ENCODE measurements at regions not wholly inside any gene's neighbourhood (a gene's known extent, or its start where the extent isn't known, plus 50 kb on each side); places are given as distances from the start of the nearest gene placed in this dataset.
A peak's percentile ranks its signal among the peaks of the same experiment; 100 is the strongest.
"Not testable (repeated sequence)": the region's sequence is repeated elsewhere in the genome, so short reads cannot be mapped to it uniquely, and the experiment has no call there.

- no peak for DNase-seq (ENCODE audit: low spot score)
Measured at GRCh38 chr11:45000918-45001317, 50.2 kb upstream of the TP53I11 start.

- no peak for DNase-seq (ENCODE audit: low spot score)
Measured at GRCh38 chr11:45001466-45002165, 50.9 kb upstream of the TP53I11 start.

GRCh38 chr11:45005106-45005505 lies 54.4 kb upstream of the TP53I11 start:
- no peak for DNase-seq (ENCODE audit: low spot score)

DNA sequence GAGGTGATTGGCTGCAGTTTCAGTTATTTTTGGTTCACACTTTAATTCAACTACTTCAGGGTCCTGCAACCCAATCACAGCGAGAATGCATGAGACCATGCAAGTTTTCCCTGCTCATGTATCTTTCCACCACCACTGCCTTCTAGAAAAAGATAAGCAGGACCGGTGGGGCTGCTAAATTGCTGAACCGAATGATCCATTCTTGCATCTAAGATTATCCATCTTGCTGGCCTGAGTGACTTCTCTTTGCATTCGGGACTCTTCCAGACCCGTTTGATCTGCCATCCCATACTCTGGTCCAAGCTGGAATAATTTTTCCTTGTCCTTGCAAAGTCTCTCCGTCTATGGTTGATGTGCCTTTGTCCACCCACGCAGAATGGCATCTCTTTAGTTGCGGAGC lies 56.3 kb upstream of the TP53I11 start:
- no peak for DNase-seq (ENCODE audit: low spot score)

DNA sequence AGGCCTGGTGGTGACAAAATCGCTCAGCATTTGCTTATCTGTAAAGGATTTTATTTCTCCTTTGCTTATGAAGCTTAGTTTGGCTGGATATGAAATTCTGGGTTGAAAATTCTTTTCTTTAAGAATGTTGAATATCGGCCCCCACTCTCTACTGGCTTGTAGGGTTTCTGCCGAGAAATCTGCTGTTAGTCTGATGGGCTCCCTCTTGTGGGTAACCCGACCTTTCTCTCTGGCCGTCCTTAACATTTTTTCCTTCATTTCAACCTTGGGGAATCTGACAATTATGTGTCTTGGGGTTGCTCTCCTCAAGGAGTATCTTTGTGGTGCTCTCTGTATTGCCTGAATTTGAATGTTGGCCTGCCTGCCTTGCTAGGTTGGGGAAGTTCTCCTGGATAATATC lies 65.3 kb upstream of the TP53I11 start:
- DNase-seq (ENCODE audit: low spot score), result not testable (repeated sequence)

DNA sequence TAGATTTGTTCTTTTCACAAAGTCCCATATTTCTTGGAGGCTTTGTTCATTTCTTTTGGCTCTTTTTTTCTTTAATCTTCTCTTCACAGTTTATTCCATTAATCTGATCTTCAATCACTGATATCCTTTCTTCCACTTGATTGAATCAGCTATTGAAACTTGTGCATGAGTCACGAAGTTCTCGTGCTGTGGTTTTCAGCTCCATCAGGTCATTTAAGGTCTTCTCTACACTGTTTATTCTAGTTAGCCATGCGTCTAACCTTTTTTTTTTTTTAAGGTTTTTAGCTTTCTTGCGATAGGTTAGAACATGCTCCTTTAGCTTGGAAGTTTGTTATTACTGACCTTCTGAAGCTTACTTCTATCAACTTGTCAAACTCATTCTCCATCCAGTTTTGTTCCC lies 65.8 kb upstream of the TP53I11 start:
- DNase-seq (ENCODE audit: low spot score), result not testable (repeated sequence)

- no peak for DNase-seq (ENCODE audit: low spot score)
Measured at GRCh38 chr11:45017329-45017728, 66.6 kb upstream of the TP53I11 start.

- DNase-seq (ENCODE audit: low spot score), result no peak
Measured at GRCh38 chr11:45021001-45021400, 70.3 kb upstream of the TP53I11 start.

GRCh38 chr11:45021692-45022141 lies 71.0 kb upstream of the TP53I11 start:
- DNase-seq (ENCODE audit: low spot score), result no peak

DNA sequence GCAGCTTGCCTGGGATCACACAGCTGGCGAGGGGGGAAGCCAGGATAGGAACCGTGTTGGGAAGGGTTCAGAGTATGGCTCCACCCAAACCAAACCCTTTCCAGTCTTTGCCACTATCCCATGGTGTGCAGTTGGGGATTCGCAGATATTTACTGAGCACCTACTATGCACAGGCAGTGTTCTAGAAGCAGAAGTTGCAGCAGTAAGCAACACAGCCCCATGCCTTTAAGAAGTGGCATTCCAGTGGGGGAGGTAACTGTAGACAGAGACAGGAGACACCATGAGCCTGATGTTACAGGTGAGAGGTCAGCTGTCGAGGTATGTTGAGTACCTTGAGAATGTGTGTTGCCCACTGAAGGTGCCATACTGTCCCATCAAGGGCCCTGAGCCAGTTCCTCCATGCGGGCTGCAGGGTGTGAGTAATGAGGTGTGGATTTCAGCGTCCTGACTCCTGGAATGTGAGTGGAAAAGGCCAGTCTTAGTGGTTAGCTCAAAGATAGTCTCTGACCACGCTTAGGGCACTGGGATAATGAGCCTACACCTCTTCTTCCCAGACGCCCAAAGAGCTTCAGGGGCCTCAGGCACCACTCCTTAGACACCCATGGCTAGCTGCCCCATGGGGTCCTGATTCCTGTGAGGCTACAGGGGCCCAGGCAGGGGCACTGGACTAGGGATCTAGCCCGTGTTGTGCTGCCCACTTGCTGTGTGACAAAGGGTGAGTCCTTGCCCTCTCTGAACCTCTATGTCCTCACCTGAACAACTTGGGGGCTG lies 71.8 kb upstream of the TP53I11 start:
- no peak for DNase-seq (ENCODE audit: low spot score)

DNA sequence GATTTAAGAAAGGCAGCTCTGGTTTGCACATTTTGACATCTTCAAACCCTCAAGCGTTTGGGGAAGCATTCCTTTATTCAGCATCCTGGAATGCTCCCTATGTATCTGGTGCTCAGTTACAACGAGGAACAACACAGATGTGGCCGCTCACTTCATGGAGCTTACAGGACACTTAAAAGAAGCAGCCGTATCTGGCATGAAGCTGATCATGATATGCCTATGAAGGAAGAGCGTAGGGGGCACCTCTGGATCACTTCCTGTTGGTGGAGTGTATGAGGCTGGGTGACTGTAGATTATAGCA lies 72.3 kb upstream of the TP53I11 start:
- DNase-seq (ENCODE audit: low spot score), result no peak

- DNase-seq (ENCODE audit: low spot score), result no peak
Measured at GRCh38 chr11:45024316-45024715, 73.6 kb upstream of the TP53I11 start.

DNA sequence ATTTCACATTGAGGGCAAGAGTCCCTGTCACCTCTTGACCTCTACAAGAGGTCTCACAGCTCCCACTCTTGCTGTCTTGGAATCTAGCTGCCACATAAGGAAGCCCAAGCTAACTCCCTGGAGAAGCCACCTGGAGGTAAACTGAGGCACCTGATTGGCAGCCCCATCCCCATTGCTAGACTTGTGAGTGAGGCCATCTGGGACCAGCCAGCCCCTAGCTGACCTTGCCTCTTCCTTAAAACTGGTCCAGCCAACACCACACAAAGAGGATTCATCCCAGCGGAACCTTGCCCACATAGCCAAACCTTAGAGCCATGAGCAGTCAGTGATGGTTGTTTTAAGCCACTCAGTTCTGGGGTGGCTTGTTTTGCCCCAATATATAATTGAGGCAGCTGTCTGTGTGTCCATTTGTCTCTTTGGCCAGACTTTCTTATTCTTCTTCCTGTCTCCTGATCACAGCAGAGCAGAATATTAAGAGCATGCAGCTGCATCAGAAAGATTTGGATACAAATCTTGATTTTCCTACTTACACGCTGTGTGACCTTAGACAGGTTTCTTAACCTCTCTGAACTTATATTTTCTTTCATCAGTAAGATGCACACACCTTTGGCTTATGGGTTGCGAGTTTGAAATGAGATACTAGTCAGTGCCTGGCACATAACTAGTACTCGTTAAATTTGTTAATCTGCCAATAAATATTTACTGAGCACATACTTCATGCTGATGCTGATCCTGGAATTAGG lies 74.3 kb upstream of the TP53I11 start:
- no peak for DNase-seq (ENCODE audit: low spot score)

DNA sequence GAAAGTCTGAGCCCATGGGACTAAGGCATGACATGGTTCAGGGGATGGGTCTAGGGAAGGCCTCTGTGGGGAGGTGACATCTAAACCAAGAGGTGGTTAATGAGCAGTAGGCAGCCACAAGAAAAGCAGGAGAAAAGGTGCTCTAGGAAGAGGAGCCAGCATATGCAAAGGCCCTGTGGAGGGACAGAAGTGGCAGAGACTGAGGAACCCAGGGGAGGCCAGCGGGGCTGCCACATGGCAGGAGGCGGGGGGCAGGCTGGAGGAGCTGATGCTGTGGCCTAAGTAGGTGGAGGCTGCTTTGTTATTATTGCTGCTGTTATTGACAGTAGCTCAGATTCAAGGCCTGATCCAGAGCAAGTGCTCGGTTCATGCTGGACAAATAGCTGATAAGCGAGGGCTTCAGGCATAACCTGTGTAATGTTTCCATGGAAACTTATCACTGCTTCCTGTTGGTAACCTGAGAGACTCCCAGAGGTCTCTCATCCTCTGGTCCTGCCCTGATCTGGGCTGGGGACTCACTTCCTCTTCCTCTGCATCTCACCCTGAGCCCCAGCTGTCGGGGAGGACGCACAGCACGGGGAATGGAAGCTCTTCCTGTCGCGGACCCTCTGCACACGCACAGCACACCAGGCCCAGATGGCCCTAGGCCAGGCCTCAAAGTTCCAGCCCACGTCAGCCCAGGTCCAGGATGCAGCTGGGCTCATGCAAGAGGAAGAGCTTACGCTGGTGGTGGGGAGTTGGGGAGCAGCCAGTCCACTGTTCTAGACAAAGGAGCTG lies 75.2 kb upstream of the TP53I11 start:
- peak; percentile 4 for DNase-seq (ENCODE audit: low spot score)

DNA sequence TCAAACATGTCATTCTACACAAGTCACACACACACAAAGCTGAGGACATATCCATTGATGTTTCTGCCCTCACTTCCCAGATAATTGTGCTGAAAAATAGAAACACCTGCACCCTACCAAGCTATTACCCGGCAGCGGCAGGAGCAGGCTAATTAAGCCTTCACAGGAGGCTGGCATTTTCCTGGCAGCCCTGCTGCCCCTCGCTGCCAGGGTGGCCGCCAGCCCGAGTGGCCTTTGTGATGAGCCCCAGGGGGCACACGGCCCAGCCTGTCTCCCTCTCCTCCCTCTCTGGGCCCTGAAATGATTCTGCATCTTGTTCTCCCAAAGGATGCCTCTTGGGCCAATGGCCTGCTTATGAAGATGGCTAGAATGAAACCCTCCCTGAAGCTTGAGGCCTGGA lies 76.2 kb upstream of the TP53I11 start:
- DNase-seq (ENCODE audit: low spot score), result no peak

DNA sequence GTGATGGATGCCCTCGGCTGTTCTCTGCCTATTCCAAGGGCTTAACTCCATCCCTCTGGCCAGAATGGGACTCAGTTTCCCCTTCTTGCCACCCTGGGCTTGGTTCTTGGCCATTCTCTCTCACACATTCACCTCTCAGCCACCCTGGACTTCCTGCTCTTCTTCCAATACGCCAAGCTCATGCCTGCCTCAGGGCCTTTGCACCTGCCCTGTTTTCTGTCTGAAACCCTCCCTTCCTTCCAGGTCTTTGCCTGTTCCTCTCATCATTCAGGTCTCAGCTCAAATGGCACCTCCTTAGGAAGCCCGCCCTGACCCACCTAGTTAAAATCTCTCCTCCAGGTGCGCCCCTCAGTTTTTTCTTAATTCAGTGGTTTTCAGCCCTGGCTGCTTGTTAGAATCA lies 76.6 kb upstream of the TP53I11 start:
- no peak for DNase-seq (ENCODE audit: low spot score)

DNA sequence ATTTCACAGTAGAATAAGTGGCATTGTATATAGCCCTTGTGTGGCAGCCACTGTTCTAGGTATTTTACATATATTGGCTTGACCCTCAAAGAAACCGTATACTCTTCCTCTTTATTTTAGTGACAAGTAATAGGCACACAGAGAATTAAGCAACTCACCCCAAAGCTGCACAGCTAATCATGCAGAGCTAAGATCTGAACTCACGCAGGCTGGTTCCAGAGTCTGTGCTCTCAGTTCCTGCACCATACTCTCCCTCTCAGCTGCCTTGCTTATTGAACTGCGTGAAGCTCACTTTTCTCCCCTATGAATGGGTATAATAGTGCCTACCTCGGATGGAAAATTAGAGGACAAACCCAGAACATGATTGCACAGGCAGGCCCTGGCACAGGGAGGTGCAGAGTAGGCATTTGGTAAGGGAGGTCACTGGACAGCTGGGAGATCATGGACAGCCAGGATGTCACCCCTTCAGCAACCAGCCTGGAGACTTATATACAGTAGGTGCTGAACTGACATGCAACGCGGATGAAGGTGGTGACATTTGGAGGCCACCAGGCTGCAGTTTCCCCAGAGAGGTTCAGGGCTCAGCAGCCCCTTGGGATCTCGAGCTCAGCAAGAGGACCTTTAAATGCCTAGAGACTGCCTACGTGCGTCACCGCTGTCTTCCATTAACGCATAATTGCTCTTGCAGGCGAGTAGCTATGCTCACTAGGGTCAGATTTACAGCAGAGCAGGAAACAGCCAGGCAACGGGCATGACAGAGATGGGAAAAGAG lies 78.4 kb upstream of the TP53I11 start:
- DNase-seq (ENCODE audit: low spot score), result no peak

GRCh38 chr11:45030778-45031177 lies 80.1 kb upstream of the TP53I11 start:
- DNase-seq (ENCODE audit: low spot score), result no peak

- no peak for DNase-seq (ENCODE audit: low spot score)
Measured at GRCh38 chr11:45031912-45032519, 81.3 kb upstream of the TP53I11 start.

- no peak for DNase-seq (ENCODE audit: low spot score)
Measured at GRCh38 chr11:45035413-45035812, 84.7 kb upstream of the TP53I11 start.

GRCh38 chr11:45036010-45036409 lies 85.3 kb upstream of the TP53I11 start:
- no peak for DNase-seq (ENCODE audit: low spot score)

Data from activated CD4-positive, alpha-beta T cell treated with anti-CD3 and anti-CD28 coated beads, Interleukin-2, Interleukin-4, amounts not matched to agents 100 ng/mL and 50 ng/mL, durations not matched to agents 16 hours and 8 hours (primary cell).